ENCODE measurements at regions not wholly inside any gene's neighbourhood (a gene's known extent, or its start where the extent isn't known, plus 50 kb on each side); places are given as distances from the start of the nearest gene placed in this dataset.
A peak's percentile ranks its signal among the peaks of the same experiment; 100 is the strongest.

- DNase-seq (no peak), ATAC-seq (no peak)
- intact Hi-C loops (cut with DNase I) = no loop called here
- Histone ChIP-seq H3K9me3 (ENCODE audit: control insufficient read depth, low read length) (no peaks in the 10 kb centered on the region), H3K4me3 (ENCODE audit: low read length) (no peak overlapping the region), H3K4me1 (ENCODE audit: control insufficient read depth, insufficient read depth, low read length) (peaks cover 3% of the 10 kb centered on the region), H3K27ac (ENCODE audit: low read length) (no peak overlapping the region), H3K27me3 (ENCODE audit: control insufficient read depth, insufficient read depth) (no peaks in the 10 kb centered on the region)
- WGBS = 89% methylated on average over 13 of the region's 13 CpGs
Observed at GRCh38 chr5:2657151-2657550, 94.3 kb downstream of the IRX2 start.

GRCh38 chr5:2656206-2656605 lies 95.3 kb downstream of the IRX2 start:
- no peaks in the 10 kb centered on the region for H3K9me3 ChIP-seq (ENCODE audit: control insufficient read depth, low read length)
- H3K4me3 ChIP-seq (ENCODE audit: low read length) = no peak overlapping the region
- intact Hi-C loops (cut with DNase I) = no loop called here
- no peak overlapping the region for H3K27ac ChIP-seq (ENCODE audit: low read length)
- H3K4me1 ChIP-seq (ENCODE audit: control insufficient read depth, insufficient read depth, low read length) = peaks cover 3% of the 10 kb centered on the region
- ATAC-seq (peak; percentile 16 to 26), DNase-seq (no peak)
- 19% methylated on average over 11 of the region's 11 CpGs for WGBS
- H3K27me3 ChIP-seq (ENCODE audit: control insufficient read depth, insufficient read depth) = no peaks in the 10 kb centered on the region

- Histone ChIP-seq H3K4me1 (ENCODE audit: control insufficient read depth, insufficient read depth, low read length) (peaks cover 3% of the 10 kb centered on the region), H3K27me3 (ENCODE audit: control insufficient read depth, insufficient read depth) (no peaks in the 10 kb centered on the region), H3K27ac (ENCODE audit: low read length) (no peak overlapping the region), H3K4me3 (ENCODE audit: low read length) (no peak overlapping the region), H3K9me3 (ENCODE audit: control insufficient read depth, low read length) (no peaks in the 10 kb centered on the region)
- DNase-seq (no peak), ATAC-seq (no peak)
- 33% methylated on average over 7 of the region's 7 CpGs for WGBS
- intact Hi-C loops (cut with DNase I) = no loop called here
Observed at GRCh38 chr5:2653991-2654390, 97.5 kb downstream of the IRX2 start.

GRCh38 chr5:2651116-2651515 lies 100.4 kb downstream of the IRX2 start:
- H3K9me3 ChIP-seq (ENCODE audit: control insufficient read depth, low read length) = no peaks in the 10 kb centered on the region
- no peak overlapping the region for H3K27ac ChIP-seq (ENCODE audit: low read length)
- H3K4me1 ChIP-seq (ENCODE audit: control insufficient read depth, insufficient read depth, low read length) = peaks cover 2% of the 10 kb centered on the region
- DNase-seq = no peak
- 73% methylated on average over 4 of the region's 4 CpGs for WGBS
- H3K4me3 ChIP-seq (ENCODE audit: low read length) = no peak overlapping the region
- no peak for ATAC-seq
- intact Hi-C loops (cut with DNase I) = no loop called here
- H3K27me3 ChIP-seq (ENCODE audit: control insufficient read depth, insufficient read depth) = no peaks in the 10 kb centered on the region

GRCh38 chr5:2642684-2643345 lies 108.7 kb downstream of the IRX2 start:
- Histone ChIP-seq H3K27ac (ENCODE audit: low read length) (no peak overlapping the region), H3K27me3 (ENCODE audit: control insufficient read depth, insufficient read depth) (no peaks in the 10 kb centered on the region), H3K4me1 (ENCODE audit: control insufficient read depth, insufficient read depth, low read length) (no peaks in the 10 kb centered on the region), H3K9me3 (ENCODE audit: control insufficient read depth, low read length) (no peaks in the 10 kb centered on the region), H3K4me3 (ENCODE audit: low read length) (no peak overlapping the region)
- intact Hi-C loops (cut with DNase I) = no loop called here
- ATAC-seq (no peak), DNase-seq (no peak)
- 84% methylated on average over 27 of the region's 27 CpGs for WGBS

- 80% methylated on average over 6 of the region's 6 CpGs for WGBS
- intact Hi-C loops (cut with DNase I) = no loop called here
- Histone ChIP-seq H3K27me3 (ENCODE audit: control insufficient read depth, insufficient read depth) (no peaks in the 10 kb centered on the region), H3K4me1 (ENCODE audit: control insufficient read depth, insufficient read depth, low read length) (no peaks in the 10 kb centered on the region), H3K27ac (ENCODE audit: low read length) (no peak overlapping the region), H3K9me3 (ENCODE audit: control insufficient read depth, low read length) (no peaks in the 10 kb centered on the region), H3K4me3 (ENCODE audit: low read length) (no peak overlapping the region)
- DNase-seq (no peak), ATAC-seq (no peak)
Observed at GRCh38 chr5:2640717-2641116, 110.8 kb downstream of the IRX2 start.

GRCh38 chr5:2639425-2639824 lies 112.1 kb downstream of the IRX2 start:
- H3K4me1 ChIP-seq (ENCODE audit: control insufficient read depth, insufficient read depth, low read length) = no peaks in the 10 kb centered on the region
- no peaks in the 10 kb centered on the region for H3K9me3 ChIP-seq (ENCODE audit: control insufficient read depth, low read length)
- WGBS = 51% methylated on average over 5 of the region's 5 CpGs
- intact Hi-C loops (cut with DNase I) = no loop called here
- ATAC-seq (no peak), DNase-seq (no peak)
- no peaks in the 10 kb centered on the region for H3K27me3 ChIP-seq (ENCODE audit: control insufficient read depth, insufficient read depth)
- H3K27ac ChIP-seq (ENCODE audit: low read length) = no peak overlapping the region
- no peak overlapping the region for H3K4me3 ChIP-seq (ENCODE audit: low read length)

GRCh38 chr5:2634399-2635176 lies 116.9 kb downstream of the IRX2 start:
- DNase-seq = no peak
- H3K27ac ChIP-seq (ENCODE audit: low read length) = no peak overlapping the region
- H3K4me1 ChIP-seq (ENCODE audit: control insufficient read depth, insufficient read depth, low read length) = no peaks in the 10 kb centered on the region
- intact Hi-C loops (cut with DNase I) = no loop called here
- H3K9me3 ChIP-seq (ENCODE audit: control insufficient read depth, low read length) = no peaks in the 10 kb centered on the region
- no peak overlapping the region for H3K4me3 ChIP-seq (ENCODE audit: low read length)
- WGBS = 58% methylated on average over 11 of the region's 11 CpGs
- no peak for ATAC-seq
- H3K27me3 ChIP-seq (ENCODE audit: control insufficient read depth, insufficient read depth) = no peaks in the 10 kb centered on the region

- intact Hi-C loops (cut with DNase I) = no loop called here
- Histone ChIP-seq H3K9me3 (ENCODE audit: control insufficient read depth, low read length) (no peaks in the 10 kb centered on the region), H3K4me3 (ENCODE audit: low read length) (no peak overlapping the region), H3K27me3 (ENCODE audit: control insufficient read depth, insufficient read depth) (no peaks in the 10 kb centered on the region), H3K27ac (ENCODE audit: low read length) (no peak overlapping the region), H3K4me1 (ENCODE audit: control insufficient read depth, insufficient read depth, low read length) (no peaks in the 10 kb centered on the region)
- no peak for ATAC-seq
- DNase-seq = no peak
- WGBS = 90% methylated on average over 15 of the region's 15 CpGs
Observed at GRCh38 chr5:2633992-2634391, 117.5 kb downstream of the IRX2 start.

GRCh38 chr5:2631758-2632157 lies 119.7 kb downstream of the IRX2 start:
- DNase-seq = no peak
- no peaks in the 10 kb centered on the region for H3K27me3 ChIP-seq (ENCODE audit: control insufficient read depth, insufficient read depth)
- no peak for ATAC-seq
- H3K4me3 ChIP-seq (ENCODE audit: low read length) = no peak overlapping the region
- H3K9me3 ChIP-seq (ENCODE audit: control insufficient read depth, low read length) = no peaks in the 10 kb centered on the region
- intact Hi-C loops (cut with DNase I) = no loop called here
- no peaks in the 10 kb centered on the region for H3K4me1 ChIP-seq (ENCODE audit: control insufficient read depth, insufficient read depth, low read length)
- no peak overlapping the region for H3K27ac ChIP-seq (ENCODE audit: low read length)
- WGBS = 65% methylated on average over 11 of the region's 11 CpGs

- H3K4me1 ChIP-seq (ENCODE audit: control insufficient read depth, insufficient read depth, low read length) = no peaks in the 10 kb centered on the region
- intact Hi-C loops (cut with DNase I) = no loop called here
- 61% methylated on average over 7 of the region's 7 CpGs for WGBS
- H3K9me3 ChIP-seq (ENCODE audit: control insufficient read depth, low read length) = no peaks in the 10 kb centered on the region
- H3K4me3 ChIP-seq (ENCODE audit: low read length) = no peak overlapping the region
- no peak overlapping the region for H3K27ac ChIP-seq (ENCODE audit: low read length)
- ATAC-seq = no peak
- DNase-seq = no peak
- no peaks in the 10 kb centered on the region for H3K27me3 ChIP-seq (ENCODE audit: control insufficient read depth, insufficient read depth)
Observed at GRCh38 chr5:2629045-2629444, 122.4 kb downstream of the IRX2 start.

Data from right cardiac atrium (tissue), 5 donors.